Trophoblast cell (in vitro differentiated cells and primary cell): ENCODE measurements at regions not wholly inside any gene's neighbourhood (a gene's known extent, or its start where the extent isn't known, plus 50 kb on each side); places are given as distances from the start of the nearest gene placed in this dataset.

Experiments used
- DNase-seq, 2 donors: peaks; one replicate each; pipeline ENCODE4 v3.0.0-alpha.2; 2016
- H2AFZ ChIP-seq: 2 replicates; pipeline ENCODE4 v1.6.1; 2013; ENCODE audit warnings: low read length, moderate library complexity, mild to moderate bottlenecking; ENCODE audit not compliant: insufficient read depth, poor library complexity
- H2AK5ac ChIP-seq: 2 replicates; pipeline ENCODE4 v1.6.1; 2013; ENCODE audit warnings: mild to moderate bottlenecking, low read length
- H2BK120ac ChIP-seq: 2 replicates; pipeline ENCODE4 v1.6.1; 2013; ENCODE audit warnings: low read length, mild to moderate bottlenecking, moderate library complexity; ENCODE audit not compliant: insufficient read depth, poor library complexity
- H2BK12ac ChIP-seq: 2 replicates; pipeline ENCODE4 v1.6.1; 2013; ENCODE audit warnings: mild to moderate bottlenecking, low read length, moderate library complexity
- H2BK5ac ChIP-seq: 2 replicates; pipeline ENCODE4 v1.6.1; 2013; ENCODE audit warnings: low read length, low read depth, moderate library complexity, mild to moderate bottlenecking; ENCODE audit not compliant: poor library complexity
- H3K14ac ChIP-seq: 2 replicates; pipeline ENCODE4 v1.6.1; 2013; ENCODE audit warnings: mild to moderate bottlenecking, low read length
- H3K18ac ChIP-seq: 2 replicates; pipeline ENCODE4 v1.6.1; 2013; ENCODE audit warnings: mild to moderate bottlenecking, low read length
- H3K23ac ChIP-seq: 2 replicates; pipeline ENCODE4 v1.6.1; 2013; ENCODE audit warnings: low read length
- H3K27ac ChIP-seq: 2 replicates; pipeline ENCODE4 v1.5.1; 2013; ENCODE audit warnings: low read depth, mild to moderate bottlenecking, inconsistent platforms, low read length, moderate library complexity
- H3K27me3 ChIP-seq: 2 replicates; pipeline ENCODE4 v1.6.1; 2013; ENCODE audit warnings: inconsistent platforms, mild to moderate bottlenecking, low read length, moderate library complexity; ENCODE audit not compliant: insufficient read depth
- H3K36me3 ChIP-seq, 2 experiments: 1 replicate in 1 of 2; 2 replicates in 1 of 2; pipeline ENCODE4 v1.6.1; 2013; ENCODE audit warnings: low read length in 2 of 2, mild to moderate bottlenecking in 2 of 2, moderate library complexity in 1 of 2; ENCODE audit not compliant: insufficient read depth in 2 of 2, control insufficient read depth in 1 of 2
- H3K4ac ChIP-seq: 2 replicates; pipeline ENCODE4 v1.6.1; 2013; ENCODE audit warnings: low read depth, mild to moderate bottlenecking, low read length, moderate library complexity
- H3K4me1 ChIP-seq, 2 experiments: 1 replicate in 1 of 2; 2 replicates in 1 of 2; pipeline ENCODE4 v1.6.1; 2013; ENCODE audit warnings: low read length in 2 of 2, mild to moderate bottlenecking in 2 of 2, moderate library complexity in 1 of 2; ENCODE audit not compliant: insufficient read depth in 2 of 2, control insufficient read depth in 1 of 2
- H3K4me2 ChIP-seq: 2 replicates; pipeline ENCODE4 v1.6.1; 2013; ENCODE audit warnings: inconsistent platforms, mild to moderate bottlenecking, low read length, moderate library complexity
- H3K4me3 ChIP-seq: 2 replicates; pipeline ENCODE4 v1.5.1; 2013; ENCODE audit warnings: mild to moderate bottlenecking, low read depth, low read length, inconsistent platforms
- H3K79me1 ChIP-seq: one replicate; pipeline ENCODE4 v1.6.1; 2013; ENCODE audit warnings: low read length
- H3K79me2 ChIP-seq: 2 replicates; pipeline ENCODE4 v1.6.1; 2013; ENCODE audit warnings: low read length, mild to moderate bottlenecking; ENCODE audit not compliant: control insufficient read depth, insufficient read depth, poor library complexity
- H3K9ac ChIP-seq: 2 replicates; pipeline ENCODE4 v1.6.1; 2013; ENCODE audit warnings: mild to moderate bottlenecking, low read length
- H3K9me3 ChIP-seq: 2 replicates; pipeline ENCODE4 v1.6.1; 2013; ENCODE audit warnings: low read depth, mild to moderate bottlenecking, control low read depth, inconsistent platforms, low read length; ENCODE audit not compliant: insufficient read depth
- H4K12ac ChIP-seq: 2 replicates; pipeline ENCODE4 v1.6.1; 2013; ENCODE audit warnings: low read depth, mild to moderate bottlenecking, low read length, moderate library complexity
- H4K8ac ChIP-seq: 2 replicates; pipeline ENCODE4 v1.6.1; 2013; ENCODE audit warnings: low read depth, mild to moderate bottlenecking, low read length, moderate library complexity
- H4K91ac ChIP-seq: one replicate; pipeline ENCODE4 v1.6.1; 2013; ENCODE audit warnings: low read depth, mild to moderate bottlenecking, low read length, moderate library complexity
- WGBS: extraction: QIAGEN DNeasy Blood & Tissue Kit; methylation state at CpG from one replicate; pipeline ENCODE4 v1.1.7; 2013; ENCODE audit warnings: missing lambda C conversion rate; ENCODE audit not compliant: insufficient read length, insufficient coverage; ENCODE audit errors: extremely low coverage; 5-methylcytosine and 5-hydroxymethylcytosine counted together

DNA sequence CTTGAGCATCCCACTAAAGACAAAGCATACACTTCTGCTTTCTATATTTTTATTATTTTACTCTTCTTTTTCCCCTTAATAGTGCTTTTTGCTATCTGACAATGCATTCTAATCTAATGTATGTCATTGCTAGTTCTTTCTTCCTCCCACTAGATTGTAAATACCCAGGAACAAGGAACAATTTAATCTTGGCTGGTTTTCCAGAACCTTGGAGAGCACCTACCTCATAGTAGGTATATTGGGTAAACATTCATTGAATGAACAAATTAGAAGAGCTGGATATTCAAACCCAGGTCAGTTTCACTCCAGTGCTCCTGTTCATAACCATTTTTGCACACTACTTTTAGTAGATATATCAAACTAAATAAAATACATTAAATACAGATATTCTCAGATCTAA is 1617.6 kb upstream of the SLC10A2 start:
- DNase-seq = no peak
- H3K23ac ChIP-seq = no peak overlapping the region
- H3K18ac ChIP-seq = no peak overlapping the region
- H3K36me3 ChIP-seq = no peaks in the 10 kb centered on the region
- no peak overlapping the region for H4K12ac ChIP-seq
- no peak overlapping the region for H2BK12ac ChIP-seq
- H2BK120ac ChIP-seq = no peak overlapping the region
- no peak overlapping the region for H3K4ac ChIP-seq
- no peak overlapping the region for H2AK5ac ChIP-seq
- no peak overlapping the region for H2AFZ ChIP-seq
- no peaks in the 10 kb centered on the region for H3K9me3 ChIP-seq
- H3K27ac ChIP-seq = no peak overlapping the region
- no peak overlapping the region for H4K91ac ChIP-seq
- no peak overlapping the region for H2BK5ac ChIP-seq
- no peak overlapping the region for H3K14ac ChIP-seq
- H3K4me1 ChIP-seq = no peaks in the 10 kb centered on the region
- no peaks in the 10 kb centered on the region for H3K27me3 ChIP-seq
- no peak overlapping the region for H4K8ac ChIP-seq
- H3K79me2 ChIP-seq = no peaks in the 10 kb centered on the region
- no peak overlapping the region for H3K4me2 ChIP-seq
- H3K9ac ChIP-seq = no peak overlapping the region
- no peaks in the 10 kb centered on the region for H3K79me1 ChIP-seq
- no peak overlapping the region for H3K4me3 ChIP-seq

DNA sequence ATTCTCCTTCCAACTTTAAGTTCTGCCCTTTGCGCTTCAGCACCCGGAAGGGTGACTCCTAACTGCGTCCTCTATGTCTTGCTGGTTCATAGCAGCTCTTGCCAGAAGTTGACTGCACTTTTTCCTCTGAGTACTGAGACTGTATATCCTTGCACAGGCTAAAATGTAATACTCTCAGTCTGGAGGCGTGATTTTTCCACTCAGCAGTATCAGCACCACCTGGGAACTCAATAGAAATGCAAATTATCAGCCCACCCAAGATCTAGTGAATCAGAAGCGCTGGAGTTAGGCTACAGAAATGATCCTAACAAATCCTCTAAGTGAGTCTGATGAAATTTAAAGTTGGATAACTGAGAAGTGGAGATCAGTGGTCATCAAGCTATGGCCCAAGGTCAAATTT is 1611.9 kb upstream of the SLC10A2 start:
- no peak overlapping the region for H3K4ac ChIP-seq
- no peak overlapping the region for H3K27ac ChIP-seq
- no peak overlapping the region for H3K18ac ChIP-seq
- no peaks in the 10 kb centered on the region for H3K9me3 ChIP-seq
- no CpG with 5 or more reads among the region's 5 CpGs for WGBS
- H3K27me3 ChIP-seq = no peaks in the 10 kb centered on the region
- no peaks in the 10 kb centered on the region for H3K79me1 ChIP-seq
- H2BK5ac ChIP-seq = no peak overlapping the region
- no peak overlapping the region for H2BK120ac ChIP-seq
- no peaks in the 10 kb centered on the region for H3K36me3 ChIP-seq
- H4K91ac ChIP-seq = no peak overlapping the region
- H2AK5ac ChIP-seq = no peak overlapping the region
- no peak overlapping the region for H4K8ac ChIP-seq
- H3K4me2 ChIP-seq = no peak overlapping the region
- H4K12ac ChIP-seq = no peak overlapping the region
- no peak overlapping the region for H3K9ac ChIP-seq
- H3K23ac ChIP-seq = no peak overlapping the region
- H2AFZ ChIP-seq = no peak overlapping the region
- H3K79me2 ChIP-seq = no peaks in the 10 kb centered on the region
- H2BK12ac ChIP-seq = no peak overlapping the region
- no peak overlapping the region for H3K14ac ChIP-seq
- H3K4me3 ChIP-seq = no peak overlapping the region
- no peak for DNase-seq
- H3K4me1 ChIP-seq = no peaks in the 10 kb centered on the region

DNA sequence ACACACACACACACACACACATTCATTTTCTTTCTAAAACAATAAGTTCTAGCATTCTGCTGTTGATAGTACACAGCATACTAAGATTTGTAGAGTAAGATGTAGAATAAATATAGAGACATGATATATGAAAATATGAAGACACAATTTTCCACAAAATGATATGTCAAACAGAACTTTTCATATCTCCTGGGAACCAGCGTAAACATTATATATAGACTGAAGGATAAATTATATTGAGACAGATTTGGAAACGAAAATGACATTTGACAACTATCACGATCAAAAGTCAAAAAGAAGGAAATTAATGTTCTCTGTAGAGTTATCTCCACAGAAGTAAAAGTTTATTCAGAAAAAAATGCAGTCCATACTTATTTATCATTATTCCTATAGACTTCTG is 1605.7 kb upstream of the SLC10A2 start:
- H3K4me2 ChIP-seq = no peak overlapping the region
- no peaks in the 10 kb centered on the region for H3K4me1 ChIP-seq
- no peak for DNase-seq

DNA sequence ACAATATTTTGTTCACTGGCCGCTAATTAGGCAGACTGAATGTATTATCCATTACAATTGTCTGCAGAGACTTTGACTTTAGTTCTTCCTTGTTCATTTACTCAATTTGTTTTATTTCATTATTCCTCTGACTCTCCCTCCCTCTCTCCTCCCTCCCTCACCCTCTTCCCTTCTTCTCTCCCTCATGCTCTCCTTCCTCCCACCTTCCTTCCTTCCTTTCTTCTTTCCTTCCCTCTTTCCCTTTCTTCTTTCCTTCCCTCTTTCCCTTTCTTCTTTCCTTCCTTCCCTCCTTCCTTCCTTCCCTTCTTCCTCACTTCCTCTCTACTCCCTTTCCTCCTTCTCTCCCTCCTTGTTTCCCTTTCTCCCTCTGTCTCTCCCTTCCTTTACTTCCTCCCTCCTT is 1591.0 kb upstream of the SLC10A2 start:
- Histone ChIP-seq H4K12ac (no peak overlapping the region), H4K91ac (no peak overlapping the region), H2BK12ac (no peak overlapping the region), H3K9ac (no peak overlapping the region), H2BK5ac (no peak overlapping the region), H3K79me2 (no peaks in the 10 kb centered on the region), H4K8ac (no peak overlapping the region), H2BK120ac (no peak overlapping the region), H3K79me1 (no peaks in the 10 kb centered on the region), H3K23ac (no peak overlapping the region), H2AFZ (no peak overlapping the region), H3K4ac (no peak overlapping the region), H3K27ac (no peak overlapping the region), H3K9me3 (peaks cover 2% of the 10 kb centered on the region), H3K4me3 (no peak overlapping the region), H3K27me3 (no peaks in the 10 kb centered on the region), H3K14ac (no peak overlapping the region), H3K4me1 (no peaks in the 10 kb centered on the region), H3K18ac (no peak overlapping the region), H2AK5ac (no peak overlapping the region), H3K36me3 (no peaks in the 10 kb centered on the region), H3K4me2 (no peak overlapping the region)
- WGBS = no CpG with 5 or more reads among the region's 1 CpG
- no peak for DNase-seq

More for the DNA sequence above, 1605.7 kb upstream of the SLC10A2 start:
- Histone ChIP-seq H4K91ac (no peak overlapping the region), H3K79me2 (no peaks in the 10 kb centered on the region), H4K8ac (no peak overlapping the region), H3K27ac (no peak overlapping the region), H3K9me3 (no peaks in the 10 kb centered on the region), H3K14ac (no peak overlapping the region), H4K12ac (no peak overlapping the region), H3K4me3 (no peak overlapping the region), H3K4ac (no peak overlapping the region), H3K27me3 (no peaks in the 10 kb centered on the region), H2BK120ac (no peak overlapping the region), H3K9ac (no peak overlapping the region), H3K23ac (no peak overlapping the region), H2AK5ac (no peak overlapping the region), H2BK12ac (no peak overlapping the region), H2AFZ (no peak overlapping the region), H2BK5ac (no peak overlapping the region), H3K36me3 (no peaks in the 10 kb centered on the region), H3K18ac (no peak overlapping the region), H3K79me1 (no peaks in the 10 kb centered on the region)
- WGBS = no CpG with 5 or more reads among the region's 3 CpGs
